GM12892 (cell line): ENCODE measurements at regions not wholly inside any gene's neighbourhood (a gene's known extent, or its start where the extent isn't known, plus 50 kb on each side); places are given as distances from the start of the nearest gene placed in this dataset.
A peak's percentile ranks its signal among the peaks of the same experiment; 100 is the strongest.

ENCODE experiments used
- DNase-seq: peaks from one replicate; pipeline ENCODE4 v3.0.0; 2011; ENCODE audit not compliant: insufficient read length
- FAIRE-seq: peaks from 2 replicates; lab custom pipeline; 2011; peaks lifted over from hg19 to GRCh38; lab: Jason Lieb, UNC
- POLR2A ChIP-seq: IDR thresholded peaks from 2 replicates; pipeline ENCODE4 v1.6.1; 2011; ENCODE audit warnings: low read depth, low read length, control low read depth
- POLR2AphosphoS5 ChIP-seq: IDR thresholded peaks from 2 replicates; pipeline ENCODE4 v1.6.1; 2011; ENCODE audit warnings: low read depth, low read length, control low read depth
- TAF1 ChIP-seq: IDR thresholded peaks from 2 replicates; pipeline ENCODE4 v1.6.1; 2011; ENCODE audit warnings: low read depth, mild to moderate bottlenecking, control low read depth, low read length, borderline replicate concordance

GRCh38 chr15:31934821-31935220 is 95.5 kb upstream of the CHRNA7 start:
- FAIRE-seq, result no peak
- DNase-seq, result no peak

GRCh38 chr15:31953478-31953877 is 76.8 kb upstream of the CHRNA7 start:
- FAIRE-seq (no peak), DNase-seq (no peak)
- TF ChIP-seq POLR2AphosphoS5, result no peak
- TF ChIP-seq TAF1, result no peak
- TF ChIP-seq POLR2A, result no peak

More at GRCh38 chr15:31934821-31935220, 95.5 kb upstream of the CHRNA7 start:
- TF ChIP-seq POLR2AphosphoS5 (no peak), POLR2A (no peak), TAF1 (no peak)

- DNase-seq, result no peak
- FAIRE-seq, result no peak
- TF ChIP-seq TAF1 (no peak), POLR2AphosphoS5 (no peak), POLR2A (no peak)
Observed at GRCh38 chr15:31954374-31955172, 75.7 kb upstream of the CHRNA7 start.

GRCh38 chr15:31955734-31956133 is 74.6 kb upstream of the CHRNA7 start:
- FAIRE-seq (no peak), DNase-seq (no peak)
- TF ChIP-seq TAF1, result no peak
- TF ChIP-seq POLR2AphosphoS5, result no peak
- TF ChIP-seq POLR2A, result no peak

- FAIRE-seq, result no peak
- no peak for DNase-seq
- TF ChIP-seq POLR2AphosphoS5, result no peak
- TF ChIP-seq POLR2A, result no peak
- no peak for TF ChIP-seq TAF1
Observed at GRCh38 chr15:31957581-31957980, 72.7 kb upstream of the CHRNA7 start.

- FAIRE-seq (no peak), DNase-seq (no peak)
- TF ChIP-seq POLR2A, result no peak
- TF ChIP-seq POLR2AphosphoS5, result no peak
- no peak for TF ChIP-seq TAF1
Observed at GRCh38 chr15:31964586-31965307, 65.6 kb upstream of the CHRNA7 start.

GRCh38 chr15:31970007-31970406 is 60.3 kb upstream of the CHRNA7 start:
- no peak for TF ChIP-seq POLR2A
- no peak for TF ChIP-seq POLR2AphosphoS5
- TF ChIP-seq TAF1, result no peak
- DNase-seq (no peak), FAIRE-seq (no peak)

GRCh38 chr15:31973197-31973596 is 57.1 kb upstream of the CHRNA7 start:
- TF ChIP-seq POLR2AphosphoS5 (no peak), TAF1 (no peak), POLR2A (no peak)
- DNase-seq (no peak), FAIRE-seq (no peak)

- no peak for TF ChIP-seq TAF1
- TF ChIP-seq POLR2AphosphoS5, result no peak
- TF ChIP-seq POLR2A, result no peak
- FAIRE-seq (no peak), DNase-seq (no peak)
Observed at GRCh38 chr15:31974154-31974794, 56.0 kb upstream of the CHRNA7 start.

- TF ChIP-seq POLR2AphosphoS5 (no peak), POLR2A (no peak), TAF1 (no peak)
- peak; percentile 25 for DNase-seq
- FAIRE-seq, result peak; percentile 62
Observed at GRCh38 chr15:31974855-31975829, 55.2 kb upstream of the CHRNA7 start.
